Right atrium auricular region (tissue), 2 donors: ENCODE measurements at regions not wholly inside any gene's neighbourhood (a gene's known extent, or its start where the extent isn't known, plus 50 kb on each side); places are given as distances from the start of the nearest gene placed in this dataset.

Source experiments
- DNase-seq: peaks from one replicate; pipeline ENCODE4 v3.0.0-alpha.2; 2019; ENCODE audit warnings: low spot score
- H3K27ac ChIP-seq, 2 donors: fragments of 200-600 bp; sonication (generic); 1 replicate in 1 of 2; 2 replicates in 1 of 2; pipeline ENCODE4 v1.5.1; 2016 to 2019
- H3K27me3 ChIP-seq, 2 donors: fragments of 200-600 bp; sonication (generic); one replicate each; pipeline versions ENCODE4 v1.5.1 to v1.6.0; 2017 to 2019
- H3K36me3 ChIP-seq: fragments of 200-600 bp; sonication (generic); one replicate; pipeline ENCODE4 v1.5.1; 2016
- H3K4me1 ChIP-seq, 2 donors: fragments of 200-600 bp; sonication (generic); one replicate each; pipeline versions ENCODE4 v1.5.1 to v1.6.0; 2017 to 2019
- H3K4me3 ChIP-seq, 2 donors: fragments of 200-600 bp; sonication (generic); 1 replicate in 1 of 2; 2 replicates in 1 of 2; pipeline ENCODE4 v1.5.1; 2017 to 2019; ENCODE audit warnings: mild to moderate bottlenecking in 1 of 2, moderate library complexity in 1 of 2
- H3K9me3 ChIP-seq, 2 donors: fragments of 200-600 bp; sonication (generic); one replicate each; pipeline ENCODE4 v1.5.1; 2019
- CTCF ChIP-seq, 2 donors: fragments of 200-600 bp; sonication (generic); IDR thresholded peaks; one replicate each; pipeline ENCODE4 v1.5.1; 2019; ENCODE audit warnings: antibody characterized with exemption in 2 of 2

- Histone ChIP-seq H3K36me3 (no peaks in the 10 kb centered on the region), H3K27me3 (no peaks in the 10 kb centered on the region), H3K9me3 (no peaks in the 10 kb centered on the region), H3K27ac (no peak overlapping the region), H3K4me1 (peaks cover 0 to 34% of the 10 kb centered on the region in 2 donors), H3K4me3 (no peak overlapping the region)
- no peak for DNase-seq
- TF ChIP-seq CTCF (IDR thresholded peaks at IDR 0.05) = no peak
These were observed 63.1 kb downstream of the NIBAN1 start for GRCh38 chr1:184911103-184911745.

- Histone ChIP-seq H3K9me3 (no peaks in the 10 kb centered on the region), H3K27ac (peak overlapping the region in 1 of 2 donors; percentile 82), H3K4me3 (no peak overlapping the region), H3K4me1 (peaks cover 0 to 40% of the 10 kb centered on the region in 2 donors), H3K36me3 (no peaks in the 10 kb centered on the region), H3K27me3 (no peaks in the 10 kb centered on the region)
- peak; percentile 88 for DNase-seq
- no peak for TF ChIP-seq CTCF (IDR thresholded peaks at IDR 0.05)
These were observed 63.6 kb downstream of the NIBAN1 start for GRCh38 chr1:184910691-184911091.

- no peak overlapping the region for H3K4me3 ChIP-seq
- no peak for TF ChIP-seq CTCF (IDR thresholded peaks at IDR 0.05)
- no peaks in the 10 kb centered on the region for H3K27me3 ChIP-seq
- H3K9me3 ChIP-seq = no peaks in the 10 kb centered on the region
- H3K36me3 ChIP-seq = no peaks in the 10 kb centered on the region
- no peak for DNase-seq
- H3K27ac ChIP-seq = peak overlapping the region in 1 of 2 donors; percentile 82
- H3K4me1 ChIP-seq = peaks cover 0 to 46% of the 10 kb centered on the region in 2 donors
These were observed 64.3 kb downstream of the NIBAN1 start for GRCh38 chr1:184910005-184910404.

GRCh38 chr1:184909019-184909418 lies 65.3 kb downstream of the NIBAN1 start:
- TF ChIP-seq CTCF (IDR thresholded peaks at IDR 0.05) = no peak
- no peaks in the 10 kb centered on the region for H3K36me3 ChIP-seq
- peaks cover 0 to 52% of the 10 kb centered on the region in 2 donors for H3K4me1 ChIP-seq
- H3K9me3 ChIP-seq = no peaks in the 10 kb centered on the region
- H3K4me3 ChIP-seq = no peak overlapping the region
- H3K27ac ChIP-seq = peak overlapping the region in 1 of 2 donors; percentile 82
- no peaks in the 10 kb centered on the region for H3K27me3 ChIP-seq
- no peak for DNase-seq

GRCh38 chr1:184908506-184908905 lies 65.8 kb downstream of the NIBAN1 start:
- peaks cover 0 to 57% of the 10 kb centered on the region in 2 donors for H3K4me1 ChIP-seq
- H3K4me3 ChIP-seq = no peak overlapping the region
- no peaks in the 10 kb centered on the region for H3K9me3 ChIP-seq
- no peak for DNase-seq
- no peak for TF ChIP-seq CTCF (IDR thresholded peaks at IDR 0.05)
- H3K36me3 ChIP-seq = no peaks in the 10 kb centered on the region
- no peaks in the 10 kb centered on the region for H3K27me3 ChIP-seq
- H3K27ac ChIP-seq = peak overlapping the region in 1 of 2 donors; percentile 82

- TF ChIP-seq CTCF (IDR thresholded peaks at IDR 0.05) = no peak
- no peak for DNase-seq
- Histone ChIP-seq H3K27ac (peak overlapping the region in 1 of 2 donors; percentile 82), H3K36me3 (no peaks in the 10 kb centered on the region), H3K27me3 (no peaks in the 10 kb centered on the region), H3K4me1 (peaks cover 0 to 66% of the 10 kb centered on the region in 2 donors), H3K9me3 (no peaks in the 10 kb centered on the region), H3K4me3 (no peak overlapping the region)
These were observed 66.8 kb downstream of the NIBAN1 start for GRCh38 chr1:184907500-184907899.
